HepG2 (cell line): ENCODE measurements at regions not wholly inside any gene's neighbourhood (a gene's known extent, or its start where the extent isn't known, plus 50 kb on each side); places are given as distances from the start of the nearest gene placed in this dataset.

ENCODE experiments used
- DPF2 ChIP-seq: sonication (generic); formaldehyde crosslinking; IDR thresholded peaks from 2 replicates; pipeline ENCODE4 v1.4.0; 2020; ENCODE audit warnings: mild to moderate bottlenecking, low read depth, missing genetic modification reagents, borderline replicate concordance
- E2F2 ChIP-seq: sonication (generic); formaldehyde crosslinking; IDR thresholded peaks from 2 replicates; pipeline ENCODE4 v1.4.0; 2020; ENCODE audit warnings: missing genetic modification reagents, borderline replicate concordance
- FOXP1 ChIP-seq, 2 experiments: fragments of 450-650 bp in 1 of 2; IDR thresholded peaks; 2 replicates each; pipeline ENCODE4 v1.6.1; 2017 to 2018; ENCODE audit warnings: antibody characterized with exemption in 1 of 2
- GATAD2A ChIP-seq: IDR thresholded peaks from 2 replicates; pipeline ENCODE4 v1.6.1; 2016
- NFRKB ChIP-seq: fragments of 450-650 bp; IDR thresholded peaks from 2 replicates; pipeline ENCODE4 v1.6.1; 2017
- POLR2A ChIP-seq, 2 experiments: IDR thresholded peaks; 2 replicates each; pipeline ENCODE4 v1.6.1; 2011; ENCODE audit warnings: low read depth in 2 of 2, low read length in 2 of 2, mild to moderate bottlenecking in 1 of 2, moderate library complexity in 1 of 2; ENCODE audit not compliant: insufficient read depth in 1 of 2
- ZNF530 ChIP-seq: sonication (generic); formaldehyde crosslinking; IDR thresholded peaks from 2 replicates; pipeline ENCODE4 v1.5.0; 2020; ENCODE audit warnings: low read depth, mild to moderate bottlenecking, missing genetic modification reagents
- ZNF652 ChIP-seq: IDR thresholded peaks from 2 replicates; pipeline ENCODE4 v1.6.1; 2016; ENCODE audit warnings: low read depth, borderline replicate concordance
- TF ChIP-seq, protein P1 (sequence below): sonication (generic); formaldehyde crosslinking; IDR thresholded peaks from 2 replicates; pipeline ENCODE4; 2020; ENCODE audit warnings: missing genetic modification reagents, mild to moderate bottlenecking, borderline replicate concordance

GRCh38 chr11:130808541-130808940 is 107.7 kb downstream of the SNX19 start:
- TF ChIP-seq ZNF530 = no peak
- TF ChIP-seq DPF2 (CRISPR knock-in tag) = no peak
- TF ChIP-seq ZNF652 (CRISPR knock-in tag) = no peak
- TF ChIP-seq FOXP1 (IDR thresholded peaks at IDR 0.05) = no peak
- TF ChIP-seq FOXP1 (CRISPR knock-in tag; IDR thresholded peaks at IDR 0.05) = no peak
- no peak for TF ChIP-seq GATAD2A (CRISPR knock-in tag)
- no peak for TF ChIP-seq E2F2 (CRISPR knock-in tag)
- no peak for TF ChIP-seq NFRKB
- TF ChIP-seq, protein P1, sequence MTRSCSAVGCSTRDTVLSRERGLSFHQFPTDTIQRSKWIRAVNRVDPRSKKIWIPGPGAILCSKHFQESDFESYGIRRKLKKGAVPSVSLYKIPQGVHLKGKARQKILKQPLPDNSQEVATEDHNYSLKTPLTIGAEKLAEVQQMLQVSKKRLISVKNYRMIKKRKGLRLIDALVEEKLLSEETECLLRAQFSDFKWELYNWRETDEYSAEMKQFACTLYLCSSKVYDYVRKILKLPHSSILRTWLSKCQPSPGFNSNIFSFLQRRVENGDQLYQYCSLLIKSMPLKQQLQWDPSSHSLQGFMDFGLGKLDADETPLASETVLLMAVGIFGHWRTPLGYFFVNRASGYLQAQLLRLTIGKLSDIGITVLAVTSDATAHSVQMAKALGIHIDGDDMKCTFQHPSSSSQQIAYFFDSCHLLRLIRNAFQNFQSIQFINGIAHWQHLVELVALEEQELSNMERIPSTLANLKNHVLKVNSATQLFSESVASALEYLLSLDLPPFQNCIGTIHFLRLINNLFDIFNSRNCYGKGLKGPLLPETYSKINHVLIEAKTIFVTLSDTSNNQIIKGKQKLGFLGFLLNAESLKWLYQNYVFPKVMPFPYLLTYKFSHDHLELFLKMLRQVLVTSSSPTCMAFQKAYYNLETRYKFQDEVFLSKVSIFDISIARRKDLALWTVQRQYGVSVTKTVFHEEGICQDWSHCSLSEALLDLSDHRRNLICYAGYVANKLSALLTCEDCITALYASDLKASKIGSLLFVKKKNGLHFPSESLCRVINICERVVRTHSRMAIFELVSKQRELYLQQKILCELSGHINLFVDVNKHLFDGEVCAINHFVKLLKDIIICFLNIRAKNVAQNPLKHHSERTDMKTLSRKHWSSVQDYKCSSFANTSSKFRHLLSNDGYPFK (CRISPR knock-in tag) = no peak
- TF ChIP-seq POLR2A (IDR thresholded peaks at IDR 0.05; ENCODE audit: insufficient read depth in 1 of 2, low read depth in 2 of 2, low read length in 2 of 2) = no peak
